ENCODE measurements at regions not wholly inside any gene's neighbourhood (a gene's known extent, or its start where the extent isn't known, plus 50 kb on each side); places are given as distances from the start of the nearest gene placed in this dataset.

DNA sequence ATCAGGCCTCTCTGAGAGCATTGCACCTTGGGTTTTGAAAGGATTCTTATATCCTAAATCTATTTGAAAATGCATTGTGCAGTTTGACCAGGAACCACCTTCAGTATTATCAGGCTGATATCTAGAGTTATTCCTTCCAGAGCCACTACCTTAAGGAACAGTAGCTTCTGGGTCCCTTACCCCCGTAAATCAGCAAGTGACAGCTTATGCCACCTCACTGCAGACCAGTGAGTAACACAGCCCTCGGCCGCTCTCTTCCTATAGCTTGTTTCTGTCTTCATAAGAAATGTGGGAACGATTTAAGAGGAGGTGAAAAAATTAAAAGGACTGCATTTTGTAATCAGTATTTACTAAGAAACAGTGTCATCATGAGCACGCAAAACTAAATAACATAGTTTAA is 584.2 kb downstream of the GALR1 start:
- DNase-seq (ENCODE audit: low read depth, low spot score) = no peak
- no peak overlapping the region for H3K9ac ChIP-seq (ENCODE audit: insufficient read length, low read depth)
- no peak for TF ChIP-seq YY1 (IDR thresholded peaks at IDR 0.05; ENCODE audit: insufficient read depth, insufficient read length)
- TF ChIP-seq SUZ12 (IDR thresholded peaks at IDR 0.05; ENCODE audit: extremely low read depth, insufficient read depth, insufficient read length) = no peak
- TF ChIP-seq ZNF274 (IDR thresholded peaks at IDR 0.05; ENCODE audit: low read depth, low read length) = no peak
- H3K4me1 ChIP-seq (ENCODE audit: insufficient read depth, insufficient read length) = no peaks in the 10 kb centered on the region
- no peak overlapping the region for H3K4me3 ChIP-seq (ENCODE audit: insufficient read length, low read depth)
- no peaks in the 10 kb centered on the region for H3K36me3 ChIP-seq (ENCODE audit: insufficient read depth, insufficient read length, low read length)
- H3K27me3 ChIP-seq (ENCODE audit: insufficient read depth, insufficient read length) = no peaks in the 10 kb centered on the region
- H3K9me3 ChIP-seq (ENCODE audit: insufficient read depth, low read length) = no peaks in the 10 kb centered on the region

DNA sequence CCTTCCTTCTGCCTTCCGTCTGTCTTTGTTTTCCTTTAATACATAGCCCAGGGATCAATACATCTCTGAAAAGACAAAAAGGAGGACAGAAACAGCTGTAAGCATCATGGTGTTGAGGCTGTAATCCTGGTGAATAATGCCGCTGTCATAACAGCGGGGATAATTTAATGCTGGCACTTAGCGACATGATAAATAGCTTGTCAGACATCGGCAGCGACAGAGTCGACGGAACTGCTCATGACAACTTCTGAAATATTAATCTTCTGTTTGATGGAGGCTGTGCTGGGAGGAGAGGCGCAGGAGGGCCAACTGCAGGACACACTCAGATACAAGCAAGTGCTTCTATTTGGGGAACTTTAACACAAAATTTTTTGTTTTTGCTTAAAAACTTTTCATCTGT is 602.2 kb downstream of the GALR1 start:
- H3K36me3 ChIP-seq (ENCODE audit: insufficient read depth, insufficient read length, low read length) = no peaks in the 10 kb centered on the region
- no peaks in the 10 kb centered on the region for H3K27me3 ChIP-seq (ENCODE audit: insufficient read depth, insufficient read length)
- H3K9ac ChIP-seq (ENCODE audit: insufficient read length, low read depth) = no peak overlapping the region
- TF ChIP-seq SUZ12 (IDR thresholded peaks at IDR 0.05; ENCODE audit: extremely low read depth, insufficient read depth, insufficient read length) = no peak
- no peaks in the 10 kb centered on the region for H3K4me1 ChIP-seq (ENCODE audit: insufficient read depth, insufficient read length)
- H3K9me3 ChIP-seq (ENCODE audit: insufficient read depth, low read length) = no peaks in the 10 kb centered on the region
- no peak overlapping the region for H3K4me3 ChIP-seq (ENCODE audit: insufficient read length, low read depth)
- no peak for DNase-seq (ENCODE audit: low read depth, low spot score)

DNA sequence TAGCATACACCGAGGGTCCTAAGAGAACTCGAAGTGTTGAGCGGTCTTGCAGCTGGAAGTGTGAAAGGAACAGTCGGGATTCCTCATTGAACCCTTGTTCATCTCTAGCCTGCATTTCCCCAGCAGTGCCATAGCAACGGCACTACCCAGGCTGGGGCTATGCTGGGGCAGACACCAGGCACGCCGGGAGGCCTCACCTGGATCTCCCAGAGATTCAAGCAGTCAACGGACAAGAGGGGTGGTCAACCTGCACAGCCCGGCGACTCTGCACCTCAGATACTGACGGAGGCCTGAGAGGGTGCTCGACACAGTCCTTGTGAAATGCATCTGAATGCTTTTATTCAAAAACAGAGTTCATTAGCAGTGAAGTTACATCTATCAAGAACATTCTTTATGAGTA is 604.2 kb downstream of the GALR1 start:
- TF ChIP-seq SUZ12 (IDR thresholded peaks at IDR 0.05; ENCODE audit: extremely low read depth, insufficient read depth, insufficient read length) (no peak), ZNF274 (IDR thresholded peaks at IDR 0.05; ENCODE audit: low read depth, low read length) (no peak), YY1 (IDR thresholded peaks at IDR 0.05; ENCODE audit: insufficient read depth, insufficient read length) (no peak)
- Histone ChIP-seq H3K4me1 (ENCODE audit: insufficient read depth, insufficient read length) (no peaks in the 10 kb centered on the region), H3K4me3 (ENCODE audit: insufficient read length, low read depth) (no peak overlapping the region), H3K9ac (ENCODE audit: insufficient read length, low read depth) (no peak overlapping the region), H3K36me3 (ENCODE audit: insufficient read depth, insufficient read length, low read length) (no peaks in the 10 kb centered on the region), H3K27me3 (ENCODE audit: insufficient read depth, insufficient read length) (no peaks in the 10 kb centered on the region), H3K9me3 (ENCODE audit: insufficient read depth, low read length) (no peaks in the 10 kb centered on the region)
- DNase-seq (ENCODE audit: low read depth, low spot score) = no peak

- DNase-seq (ENCODE audit: low read depth, low spot score) = no peak
- no peak for TF ChIP-seq ZNF274 (IDR thresholded peaks at IDR 0.05; ENCODE audit: low read depth, low read length)
- no peak for TF ChIP-seq SUZ12 (IDR thresholded peaks at IDR 0.05; ENCODE audit: extremely low read depth, insufficient read depth, insufficient read length)
- TF ChIP-seq YY1 (IDR thresholded peaks at IDR 0.05; ENCODE audit: insufficient read depth, insufficient read length) = no peak
- H3K27me3 ChIP-seq (ENCODE audit: insufficient read depth, insufficient read length) = no peaks in the 10 kb centered on the region
Measured at GRCh38 chr18:77857678-77858655, 608.3 kb downstream of the GALR1 start.

DNA sequence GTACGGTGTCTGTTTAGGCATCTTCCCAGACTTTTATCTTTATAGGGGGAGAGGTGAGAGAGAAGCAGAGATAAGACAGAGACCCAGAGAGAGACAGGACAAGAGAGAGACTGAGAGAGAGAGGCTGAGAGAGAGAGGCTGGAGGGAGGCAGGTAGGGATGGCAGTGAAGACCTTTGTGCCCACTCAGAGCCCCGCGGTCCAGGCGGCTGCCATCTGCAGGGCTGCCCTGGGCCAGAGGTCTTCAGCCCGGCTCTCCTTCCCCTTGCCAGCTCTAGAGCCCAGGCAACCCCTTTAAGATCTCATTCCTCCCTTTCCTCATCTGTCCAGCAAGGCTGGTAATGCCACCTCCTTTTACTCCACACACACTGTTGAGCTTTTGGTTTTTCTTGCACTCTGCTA is 610.0 kb downstream of the GALR1 start:
- no peaks in the 10 kb centered on the region for H3K4me1 ChIP-seq (ENCODE audit: insufficient read depth, insufficient read length)

More at GRCh38 chr18:77857678-77858655, 608.3 kb downstream of the GALR1 start:
- Histone ChIP-seq H3K4me3 (ENCODE audit: insufficient read length, low read depth) (no peak overlapping the region), H3K9ac (ENCODE audit: insufficient read length, low read depth) (no peak overlapping the region), H3K9me3 (ENCODE audit: insufficient read depth, low read length) (no peaks in the 10 kb centered on the region), H3K4me1 (ENCODE audit: insufficient read depth, insufficient read length) (no peaks in the 10 kb centered on the region), H3K36me3 (ENCODE audit: insufficient read depth, insufficient read length, low read length) (no peaks in the 10 kb centered on the region)

DNA sequence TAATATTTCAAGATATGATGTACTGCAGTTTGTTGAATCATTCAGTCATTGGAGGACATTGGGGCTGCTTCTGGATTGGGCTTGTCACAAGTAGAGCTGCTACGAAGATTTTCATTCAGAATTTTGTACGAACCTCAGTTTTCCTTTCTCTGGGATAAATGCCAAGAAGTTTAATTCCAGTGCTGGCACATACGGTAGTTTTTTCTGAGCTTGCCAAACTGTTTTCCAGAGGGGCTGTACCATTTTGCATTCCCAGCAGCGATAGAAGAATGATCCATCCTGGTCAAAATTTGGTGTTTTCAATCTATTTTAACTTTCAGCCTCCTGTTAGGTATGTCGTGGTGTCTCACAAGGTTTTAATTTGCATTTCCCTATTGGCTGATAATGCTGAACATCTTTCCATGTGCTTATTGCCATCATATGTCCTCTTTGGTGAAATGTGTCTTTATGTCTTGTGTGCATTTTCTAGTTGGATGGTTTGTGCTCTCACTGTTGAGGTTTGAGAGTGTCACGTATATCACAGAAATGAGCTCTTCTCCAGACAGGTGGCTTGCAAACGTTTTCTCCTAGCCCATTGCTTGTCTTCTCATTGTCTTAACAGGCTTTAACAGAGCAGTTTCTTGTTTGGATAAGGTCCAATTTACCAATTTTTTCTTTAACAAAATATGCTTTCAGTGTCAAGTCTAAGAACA is 612.6 kb downstream of the GALR1 start:
- H3K4me3 ChIP-seq (ENCODE audit: insufficient read length, low read depth) = no peak overlapping the region
- DNase-seq (ENCODE audit: low read depth, low spot score) = no peak
- H3K9me3 ChIP-seq (ENCODE audit: insufficient read depth, low read length) = no peaks in the 10 kb centered on the region
- TF ChIP-seq YY1 (IDR thresholded peaks at IDR 0.05; ENCODE audit: insufficient read depth, insufficient read length) = no peak
- no peak for TF ChIP-seq SUZ12 (IDR thresholded peaks at IDR 0.05; ENCODE audit: extremely low read depth, insufficient read depth, insufficient read length)
- TF ChIP-seq ZNF274 (IDR thresholded peaks at IDR 0.05; ENCODE audit: low read depth, low read length) = no peak
- no peaks in the 10 kb centered on the region for H3K27me3 ChIP-seq (ENCODE audit: insufficient read depth, insufficient read length)
- no peak overlapping the region for H3K9ac ChIP-seq (ENCODE audit: insufficient read length, low read depth)
- no peaks in the 10 kb centered on the region for H3K36me3 ChIP-seq (ENCODE audit: insufficient read depth, insufficient read length, low read length)
- no peaks in the 10 kb centered on the region for H3K4me1 ChIP-seq (ENCODE audit: insufficient read depth, insufficient read length)

More for the DNA sequence above, 610.0 kb downstream of the GALR1 start:
- no peak for DNase-seq (ENCODE audit: low read depth, low spot score)
- Histone ChIP-seq H3K27me3 (ENCODE audit: insufficient read depth, insufficient read length) (no peaks in the 10 kb centered on the region), H3K4me3 (ENCODE audit: insufficient read length, low read depth) (no peak overlapping the region), H3K9me3 (ENCODE audit: insufficient read depth, low read length) (no peaks in the 10 kb centered on the region), H3K9ac (ENCODE audit: insufficient read length, low read depth) (no peak overlapping the region), H3K36me3 (ENCODE audit: insufficient read depth, insufficient read length, low read length) (no peaks in the 10 kb centered on the region)
- TF ChIP-seq SUZ12 (IDR thresholded peaks at IDR 0.05; ENCODE audit: extremely low read depth, insufficient read depth, insufficient read length) = no peak
- TF ChIP-seq YY1 (IDR thresholded peaks at IDR 0.05; ENCODE audit: insufficient read depth, insufficient read length) = no peak

DNA sequence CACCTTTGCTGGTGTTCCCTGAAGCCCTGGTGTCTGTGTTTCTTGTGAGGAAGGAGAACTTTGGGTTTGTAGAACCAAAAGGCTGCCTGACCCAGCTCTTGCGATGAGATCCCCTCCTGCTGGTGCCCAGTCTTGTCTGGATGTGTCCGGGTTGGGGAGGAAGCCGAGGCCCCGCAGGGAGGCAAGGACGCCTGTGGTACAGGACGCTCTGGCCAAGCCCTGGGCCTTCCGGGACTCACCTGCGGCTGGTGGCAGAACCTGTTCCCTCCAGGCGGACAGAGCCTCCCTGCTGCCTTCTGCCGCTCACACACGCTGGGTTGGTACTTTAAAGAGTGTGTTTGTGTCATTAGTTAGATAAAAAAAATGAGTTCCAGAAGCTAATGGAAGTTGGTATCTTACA is 616.2 kb downstream of the GALR1 start:
- Histone ChIP-seq H3K36me3 (ENCODE audit: insufficient read depth, insufficient read length, low read length) (no peaks in the 10 kb centered on the region), H3K9ac (ENCODE audit: insufficient read length, low read depth) (no peak overlapping the region), H3K27me3 (ENCODE audit: insufficient read depth, insufficient read length) (no peaks in the 10 kb centered on the region), H3K9me3 (ENCODE audit: insufficient read depth, low read length) (no peaks in the 10 kb centered on the region), H3K4me3 (ENCODE audit: insufficient read length, low read depth) (no peak overlapping the region), H3K4me1 (ENCODE audit: insufficient read depth, insufficient read length) (no peaks in the 10 kb centered on the region)
- TF ChIP-seq SUZ12 (IDR thresholded peaks at IDR 0.05; ENCODE audit: extremely low read depth, insufficient read depth, insufficient read length) (no peak), YY1 (IDR thresholded peaks at IDR 0.05; ENCODE audit: insufficient read depth, insufficient read length) (no peak), ZNF274 (IDR thresholded peaks at IDR 0.05; ENCODE audit: low read depth, low read length) (no peak)
- DNase-seq (ENCODE audit: low read depth, low spot score) = no peak
